ENCODE measurements at regions not wholly inside any gene's neighbourhood (a gene's known extent, or its start where the extent isn't known, plus 50 kb on each side); places are given as distances from the start of the nearest gene placed in this dataset.
"Not testable (repeated sequence)": the region's sequence is repeated elsewhere in the genome, so short reads cannot be mapped to it uniquely, and the experiment has no call there.

- H3K9me3 ChIP-seq (ENCODE audit: low read length), result no peaks in the 10 kb centered on the region
- no peaks in the 10 kb centered on the region for H3K79me2 ChIP-seq (ENCODE audit: low read length)
- no peak for DNase-seq
- H3K4me1 ChIP-seq (ENCODE audit: low read length), result no peaks in the 10 kb centered on the region
- no peak overlapping the region for H3K4me3 ChIP-seq (ENCODE audit: low read length)
- no peaks in the 10 kb centered on the region for H3K27me3 ChIP-seq (ENCODE audit: low read length)
- no peak overlapping the region for H2AFZ ChIP-seq (ENCODE audit: low read length)
- no peak overlapping the region for H3K9ac ChIP-seq (ENCODE audit: low read length)
- no peaks in the 10 kb centered on the region for H4K20me1 ChIP-seq (ENCODE audit: insufficient read depth, low read depth, low read length)
- H3K4me2 ChIP-seq (ENCODE audit: low read depth, low read length, poor library complexity, severe bottlenecking), result no peak overlapping the region
- no peaks in the 10 kb centered on the region for H3K9me2 ChIP-seq (replicated peaks; ENCODE audit: insufficient read depth, low read length)
- H3K36me3 ChIP-seq (ENCODE audit: insufficient read depth, low read length), result no peaks in the 10 kb centered on the region
- no peak overlapping the region for H3K27ac ChIP-seq (ENCODE audit: low read length)
These were observed 190.3 kb downstream of the C1orf94 start for GRCh38 chr1:34366875-34367624.

GRCh38 chr1:34367954-34368353 is 191.2 kb downstream of the C1orf94 start:
- no peaks in the 10 kb centered on the region for H4K20me1 ChIP-seq (ENCODE audit: insufficient read depth, low read depth, low read length)
- no peaks in the 10 kb centered on the region for H3K9me3 ChIP-seq (ENCODE audit: low read length)
- H3K79me2 ChIP-seq (ENCODE audit: low read length), result no peaks in the 10 kb centered on the region
- no peaks in the 10 kb centered on the region for H3K36me3 ChIP-seq (ENCODE audit: insufficient read depth, low read length)
- no peak overlapping the region for H3K9ac ChIP-seq (ENCODE audit: low read length)
- H3K4me2 ChIP-seq (ENCODE audit: low read depth, low read length, poor library complexity, severe bottlenecking), result no peak overlapping the region
- H3K4me1 ChIP-seq (ENCODE audit: low read length), result no peaks in the 10 kb centered on the region
- no peaks in the 10 kb centered on the region for H3K27me3 ChIP-seq (ENCODE audit: low read length)
- H2AFZ ChIP-seq (ENCODE audit: low read length), result no peak overlapping the region
- DNase-seq, result no peak
- no peak overlapping the region for H3K4me3 ChIP-seq (ENCODE audit: low read length)
- no peak overlapping the region for H3K27ac ChIP-seq (ENCODE audit: low read length)
- H3K9me2 ChIP-seq (replicated peaks; ENCODE audit: insufficient read depth, low read length), result no peaks in the 10 kb centered on the region

- H3K9ac ChIP-seq (ENCODE audit: low read length), result no peak overlapping the region
- no peak overlapping the region for H3K4me2 ChIP-seq (ENCODE audit: low read depth, low read length, poor library complexity, severe bottlenecking)
- H3K4me1 ChIP-seq (ENCODE audit: low read length), result no peaks in the 10 kb centered on the region
- no peak overlapping the region for H3K4me3 ChIP-seq (ENCODE audit: low read length)
- no peaks in the 10 kb centered on the region for H3K79me2 ChIP-seq (ENCODE audit: low read length)
- H2AFZ ChIP-seq (ENCODE audit: low read length), result no peak overlapping the region
- H3K9me2 ChIP-seq (replicated peaks; ENCODE audit: insufficient read depth, low read length), result no peaks in the 10 kb centered on the region
- no peak for DNase-seq
- no peaks in the 10 kb centered on the region for H3K36me3 ChIP-seq (ENCODE audit: insufficient read depth, low read length)
- H3K27me3 ChIP-seq (ENCODE audit: low read length), result no peaks in the 10 kb centered on the region
- no peak overlapping the region for H3K27ac ChIP-seq (ENCODE audit: low read length)
- no peaks in the 10 kb centered on the region for H3K9me3 ChIP-seq (ENCODE audit: low read length)
- H4K20me1 ChIP-seq (ENCODE audit: insufficient read depth, low read depth, low read length), result no peaks in the 10 kb centered on the region
These were observed 193.2 kb downstream of the C1orf94 start for GRCh38 chr1:34369701-34370455.

GRCh38 chr1:34370748-34371147 is 194.0 kb downstream of the C1orf94 start:
- no peaks in the 10 kb centered on the region for H4K20me1 ChIP-seq (ENCODE audit: insufficient read depth, low read depth, low read length)
- no peaks in the 10 kb centered on the region for H3K36me3 ChIP-seq (ENCODE audit: insufficient read depth, low read length)
- H3K9me3 ChIP-seq (ENCODE audit: low read length), result no peaks in the 10 kb centered on the region
- no peak overlapping the region for H2AFZ ChIP-seq (ENCODE audit: low read length)
- no peak overlapping the region for H3K4me3 ChIP-seq (ENCODE audit: low read length)
- no peak overlapping the region for H3K27ac ChIP-seq (ENCODE audit: low read length)
- no peak overlapping the region for H3K4me2 ChIP-seq (ENCODE audit: low read depth, low read length, poor library complexity, severe bottlenecking)
- no peaks in the 10 kb centered on the region for H3K9me2 ChIP-seq (replicated peaks; ENCODE audit: insufficient read depth, low read length)
- no peaks in the 10 kb centered on the region for H3K79me2 ChIP-seq (ENCODE audit: low read length)
- DNase-seq, result no peak
- H3K9ac ChIP-seq (ENCODE audit: low read length), result no peak overlapping the region
- no peaks in the 10 kb centered on the region for H3K4me1 ChIP-seq (ENCODE audit: low read length)
- no peaks in the 10 kb centered on the region for H3K27me3 ChIP-seq (ENCODE audit: low read length)

- not testable (repeated sequence) for H3K27me3 ChIP-seq (ENCODE audit: low read length); H3K9me3 ChIP-seq (ENCODE audit: low read length); H3K4me1 ChIP-seq (ENCODE audit: low read length); H3K36me3 ChIP-seq (ENCODE audit: insufficient read depth, low read length); H3K9me2 ChIP-seq (replicated peaks; ENCODE audit: insufficient read depth, low read length); H3K79me2 ChIP-seq (ENCODE audit: low read length); H2AFZ ChIP-seq (ENCODE audit: low read length); H3K4me2 ChIP-seq (ENCODE audit: low read depth, low read length, poor library complexity, severe bottlenecking); H3K9ac ChIP-seq (ENCODE audit: low read length); H3K27ac ChIP-seq (ENCODE audit: low read length); H4K20me1 ChIP-seq (ENCODE audit: insufficient read depth, low read depth, low read length); H3K4me3 ChIP-seq (ENCODE audit: low read length); DNase-seq
These were observed 194.5 kb downstream of the C1orf94 start for GRCh38 chr1:34371179-34371578.

GRCh38 chr1:34371829-34372532 is 195.3 kb downstream of the C1orf94 start:
- H2AFZ ChIP-seq (ENCODE audit: low read length), result no peak overlapping the region
- no peaks in the 10 kb centered on the region for H3K9me2 ChIP-seq (replicated peaks; ENCODE audit: insufficient read depth, low read length)
- no peaks in the 10 kb centered on the region for H3K36me3 ChIP-seq (ENCODE audit: insufficient read depth, low read length)
- no peaks in the 10 kb centered on the region for H3K4me1 ChIP-seq (ENCODE audit: low read length)
- H3K9ac ChIP-seq (ENCODE audit: low read length), result no peak overlapping the region
- H3K4me3 ChIP-seq (ENCODE audit: low read length), result no peak overlapping the region
- H4K20me1 ChIP-seq (ENCODE audit: insufficient read depth, low read depth, low read length), result no peaks in the 10 kb centered on the region
- H3K27me3 ChIP-seq (ENCODE audit: low read length), result no peaks in the 10 kb centered on the region
- H3K4me2 ChIP-seq (ENCODE audit: low read depth, low read length, poor library complexity, severe bottlenecking), result no peak overlapping the region
- no peaks in the 10 kb centered on the region for H3K79me2 ChIP-seq (ENCODE audit: low read length)
- no peaks in the 10 kb centered on the region for H3K9me3 ChIP-seq (ENCODE audit: low read length)
- H3K27ac ChIP-seq (ENCODE audit: low read length), result no peak overlapping the region
- DNase-seq, result no peak

GRCh38 chr1:34372891-34373290 is 196.2 kb downstream of the C1orf94 start:
- no peaks in the 10 kb centered on the region for H3K4me1 ChIP-seq (ENCODE audit: low read length)

GRCh38 chr1:34373912-34374311 is 197.2 kb downstream of the C1orf94 start:
- Histone ChIP-seq H3K4me1 (ENCODE audit: low read length) (no peaks in the 10 kb centered on the region), H3K9me2 (replicated peaks; ENCODE audit: insufficient read depth, low read length) (no peaks in the 10 kb centered on the region), H3K4me3 (ENCODE audit: low read length) (no peak overlapping the region), H3K27me3 (ENCODE audit: low read length) (no peaks in the 10 kb centered on the region), H3K36me3 (ENCODE audit: insufficient read depth, low read length) (no peaks in the 10 kb centered on the region), H3K27ac (ENCODE audit: low read length) (no peak overlapping the region), H3K4me2 (ENCODE audit: low read depth, low read length, poor library complexity, severe bottlenecking) (no peak overlapping the region), H4K20me1 (ENCODE audit: insufficient read depth, low read depth, low read length) (no peaks in the 10 kb centered on the region), H3K79me2 (ENCODE audit: low read length) (no peaks in the 10 kb centered on the region), H3K9ac (ENCODE audit: low read length) (no peak overlapping the region), H3K9me3 (ENCODE audit: low read length) (no peaks in the 10 kb centered on the region), H2AFZ (ENCODE audit: low read length) (no peak overlapping the region)
- DNase-seq, result no peak

More at GRCh38 chr1:34372891-34373290, 196.2 kb downstream of the C1orf94 start:
- Histone ChIP-seq H4K20me1 (ENCODE audit: insufficient read depth, low read depth, low read length) (no peaks in the 10 kb centered on the region), H3K9me3 (ENCODE audit: low read length) (no peaks in the 10 kb centered on the region), H2AFZ (ENCODE audit: low read length) (no peak overlapping the region), H3K36me3 (ENCODE audit: insufficient read depth, low read length) (no peaks in the 10 kb centered on the region), H3K27ac (ENCODE audit: low read length) (no peak overlapping the region), H3K79me2 (ENCODE audit: low read length) (no peaks in the 10 kb centered on the region), H3K4me2 (ENCODE audit: low read depth, low read length, poor library complexity, severe bottlenecking) (no peak overlapping the region), H3K9ac (ENCODE audit: low read length) (no peak overlapping the region), H3K4me3 (ENCODE audit: low read length) (no peak overlapping the region), H3K27me3 (ENCODE audit: low read length) (no peaks in the 10 kb centered on the region), H3K9me2 (replicated peaks; ENCODE audit: insufficient read depth, low read length) (no peaks in the 10 kb centered on the region)
- DNase-seq, result no peak
